SK-N-SH treated with all-trans-retinoic acid at 6 μM for 48 hours (cell line): ENCODE measurements at regions not wholly inside any gene's neighbourhood (a gene's known extent, or its start where the extent isn't known, plus 50 kb on each side); places are given as distances from the start of the nearest gene placed in this dataset.
"Not testable (repeated sequence)": the region's sequence is repeated elsewhere in the genome, so short reads cannot be mapped to it uniquely, and the experiment has no call there.

Experiments used
- ATAC-seq: fragments of 200-7000 bp; cut with Tn5 transposase; 3 replicates; pipeline ENCODE4 v1.9.1; 2020; ENCODE audit warnings: mild to moderate bottlenecking, moderate library complexity
- ARNTL ChIP-seq: fragments of 450-650 bp; formaldehyde crosslinking; IDR thresholded peaks from 2 replicates; pipeline ENCODE4 v1.5.0; 2020; ENCODE audit warnings: low read depth, mild to moderate bottlenecking, moderate library complexity, borderline replicate concordance
- CSDC2 ChIP-seq: fragments of 250-450 bp; sonication (Bioruptor Pico); IDR thresholded peaks from 2 replicates; pipeline ENCODE4 v1.5.0; 2020; ENCODE audit warnings: mild to moderate bottlenecking, moderate library complexity
- GLIS3 ChIP-seq: fragments of 250-450 bp; sonication (Bioruptor Pico); IDR thresholded peaks from 2 replicates; pipeline ENCODE4 v1.5.0; 2020; ENCODE audit warnings: mild to moderate bottlenecking, moderate library complexity
- ISL1 ChIP-seq: fragments of 250-450 bp; sonication (Bioruptor Pico); IDR thresholded peaks from 2 replicates; pipeline ENCODE4 v2.1.2; 2022; ENCODE audit warnings: mild to moderate bottlenecking, moderate library complexity
- POU6F1 ChIP-seq: fragments of 250-450 bp; sonication (Bioruptor Pico); IDR thresholded peaks from 2 replicates; pipeline ENCODE4 v1.8.0; 2021; ENCODE audit warnings: low read depth, mild to moderate bottlenecking, moderate library complexity, borderline replicate concordance
- PPARA ChIP-seq: fragments of 250-450 bp; sonication (Bioruptor Pico); IDR thresholded peaks from 2 replicates; pipeline ENCODE4 v1.5.0; 2020; ENCODE audit warnings: mild to moderate bottlenecking, borderline replicate concordance
- RARB ChIP-seq: fragments of 250-450 bp; sonication (Bioruptor Pico); IDR thresholded peaks from 2 replicates; pipeline ENCODE4 v1.8.0; 2021; ENCODE audit warnings: mild to moderate bottlenecking, moderate library complexity
- TCF4 ChIP-seq: fragments of 250-450 bp; sonication (Bioruptor Pico); IDR thresholded peaks from 2 replicates; pipeline ENCODE4 v1.8.0; 2021; ENCODE audit warnings: mild to moderate bottlenecking, moderate library complexity, borderline replicate concordance
- TOX ChIP-seq: fragments of 250-450 bp; sonication (Bioruptor Pico); IDR thresholded peaks from 2 replicates; pipeline ENCODE4 v1.8.0; 2021; ENCODE audit warnings: mild to moderate bottlenecking, moderate library complexity, borderline replicate concordance
- TSHZ2 ChIP-seq: fragments of 250-450 bp; sonication (Bioruptor Pico); IDR thresholded peaks from 2 replicates; pipeline ENCODE4 v1.5.0; 2020; ENCODE audit warnings: mild to moderate bottlenecking, moderate library complexity
- ZFP30 ChIP-seq: fragments of 450-650 bp; formaldehyde crosslinking; IDR thresholded peaks from 2 replicates; pipeline ENCODE4 v1.5.0; 2022; ENCODE audit warnings: mild to moderate bottlenecking, moderate library complexity
- ZNF70 ChIP-seq: fragments of 450-650 bp; formaldehyde crosslinking; IDR thresholded peaks from 2 replicates; pipeline ENCODE4 v1.5.0; 2020; ENCODE audit warnings: mild to moderate bottlenecking, moderate library complexity
- TF ChIP-seq, protein P1 (sequence below): fragments of 250-450 bp; sonication (Bioruptor Pico); IDR thresholded peaks from 2 replicates; pipeline ENCODE4 v1.8.0; 2020; ENCODE audit warnings: mild to moderate bottlenecking, moderate library complexity, borderline replicate concordance
- TF ChIP-seq, protein P2 (sequence below): fragments of 250-450 bp; sonication (Bioruptor Pico); IDR thresholded peaks from 2 replicates; pipeline ENCODE4 v1.5.1; 2021; ENCODE audit warnings: mild to moderate bottlenecking, moderate library complexity

- no peak for TF ChIP-seq CSDC2 (CRISPR knock-in tag)
- TF ChIP-seq ZFP30 (CRISPR knock-in tag): no peak
- no peak for TF ChIP-seq TOX (CRISPR knock-in tag)
- no peak for TF ChIP-seq POU6F1 (CRISPR knock-in tag)
- no peak for TF ChIP-seq GLIS3 (CRISPR knock-in tag)
- TF ChIP-seq RARB (CRISPR knock-in tag): no peak
- no peak for ATAC-seq
These were observed 1009.7 kb downstream of the VRK1 start for GRCh38 chr14:97806891-97807290.

DNA sequence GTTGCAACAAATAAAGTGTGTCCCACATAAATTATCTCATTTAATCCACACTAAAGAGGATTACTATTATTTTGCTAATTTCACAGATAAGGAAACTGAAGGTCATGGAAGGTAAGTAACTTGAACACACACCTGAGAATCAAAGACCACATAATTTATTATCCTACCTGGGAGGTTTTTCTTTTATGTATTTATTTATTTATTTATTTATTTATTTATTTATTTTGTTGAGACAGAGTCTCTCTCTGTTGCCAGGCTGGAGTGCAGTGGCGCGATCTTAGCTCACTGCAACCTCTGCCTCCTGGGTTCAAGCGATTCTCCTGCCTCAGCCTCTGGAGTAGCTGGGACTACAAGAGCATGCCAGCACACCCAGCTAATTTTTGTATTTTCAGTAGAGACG, 1011.4 kb downstream of the VRK1 start:
- not testable (repeated sequence) for ATAC-seq

DNA sequence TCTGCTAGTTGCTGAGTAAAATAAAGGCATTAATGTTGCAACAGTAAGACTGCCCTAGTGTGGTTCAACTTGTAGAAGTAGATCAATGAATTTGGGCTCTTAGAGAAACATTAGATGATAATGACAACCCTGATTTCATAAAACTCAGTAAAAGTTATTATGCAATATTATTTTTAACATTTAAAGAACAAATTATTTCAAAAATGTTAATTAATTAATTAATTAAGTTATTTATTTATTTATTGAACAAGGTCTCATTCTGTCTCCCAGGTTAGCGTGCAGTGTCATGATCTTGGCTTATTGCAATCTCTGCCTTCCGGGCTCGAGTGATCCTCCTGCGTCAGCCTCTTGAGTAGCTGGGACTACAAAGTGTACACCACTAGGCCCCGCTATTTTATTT, 1016.4 kb downstream of the VRK1 start:
- TF ChIP-seq PPARA (no peak), ARNTL (CRISPR knock-in tag) (no peak), TOX (CRISPR knock-in tag) (no peak), GLIS3 (CRISPR knock-in tag) (no peak), TSHZ2 (CRISPR knock-in tag) (no peak), TCF4 (no peak), CSDC2 (CRISPR knock-in tag) (no peak)
- TF ChIP-seq, protein P1, sequence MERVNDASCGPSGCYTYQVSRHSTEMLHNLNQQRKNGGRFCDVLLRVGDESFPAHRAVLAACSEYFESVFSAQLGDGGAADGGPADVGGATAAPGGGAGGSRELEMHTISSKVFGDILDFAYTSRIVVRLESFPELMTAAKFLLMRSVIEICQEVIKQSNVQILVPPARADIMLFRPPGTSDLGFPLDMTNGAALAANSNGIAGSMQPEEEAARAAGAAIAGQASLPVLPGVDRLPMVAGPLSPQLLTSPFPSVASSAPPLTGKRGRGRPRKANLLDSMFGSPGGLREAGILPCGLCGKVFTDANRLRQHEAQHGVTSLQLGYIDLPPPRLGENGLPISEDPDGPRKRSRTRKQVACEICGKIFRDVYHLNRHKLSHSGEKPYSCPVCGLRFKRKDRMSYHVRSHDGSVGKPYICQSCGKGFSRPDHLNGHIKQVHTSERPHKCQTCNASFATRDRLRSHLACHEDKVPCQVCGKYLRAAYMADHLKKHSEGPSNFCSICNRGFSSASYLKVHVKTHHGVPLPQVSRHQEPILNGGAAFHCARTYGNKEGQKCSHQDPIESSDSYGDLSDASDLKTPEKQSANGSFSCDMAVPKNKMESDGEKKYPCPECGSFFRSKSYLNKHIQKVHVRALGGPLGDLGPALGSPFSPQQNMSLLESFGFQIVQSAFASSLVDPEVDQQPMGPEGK (CRISPR knock-in tag): no peak
- no peak for ATAC-seq

DNA sequence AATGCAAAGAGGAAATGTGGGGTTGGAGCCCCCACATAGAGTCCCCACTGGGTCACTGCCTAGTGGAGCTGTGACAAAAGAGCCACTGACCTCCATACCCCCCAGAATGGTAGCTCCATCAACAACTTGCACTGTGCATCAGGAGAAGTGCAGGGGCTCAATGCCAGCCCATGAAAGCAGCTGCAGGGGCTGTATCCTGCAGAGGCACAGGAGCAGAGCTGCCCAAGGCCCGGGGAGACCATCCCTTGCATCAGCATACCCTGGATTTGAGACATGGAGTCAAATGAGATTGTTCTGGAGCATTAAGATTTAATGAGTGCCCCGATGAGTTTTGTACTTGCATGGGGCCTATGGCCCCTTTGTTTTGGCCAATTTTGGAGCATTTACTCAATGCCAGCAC, 1023.6 kb downstream of the VRK1 start:
- ATAC-seq: no peak
- TF ChIP-seq ZFP30 (CRISPR knock-in tag): no peak
- TF ChIP-seq TSHZ2 (CRISPR knock-in tag): no peak
- no peak for TF ChIP-seq ISL1 (CRISPR knock-in tag)
- no peak for TF ChIP-seq TCF4
- TF ChIP-seq GLIS3 (CRISPR knock-in tag): no peak
- no peak for TF ChIP-seq ZNF70 (CRISPR knock-in tag)
- no peak for TF ChIP-seq CSDC2 (CRISPR knock-in tag)
- no peak for TF ChIP-seq POU6F1 (CRISPR knock-in tag)
- TF ChIP-seq, protein P1 (CRISPR knock-in tag): no peak
- TF ChIP-seq, protein P2, sequence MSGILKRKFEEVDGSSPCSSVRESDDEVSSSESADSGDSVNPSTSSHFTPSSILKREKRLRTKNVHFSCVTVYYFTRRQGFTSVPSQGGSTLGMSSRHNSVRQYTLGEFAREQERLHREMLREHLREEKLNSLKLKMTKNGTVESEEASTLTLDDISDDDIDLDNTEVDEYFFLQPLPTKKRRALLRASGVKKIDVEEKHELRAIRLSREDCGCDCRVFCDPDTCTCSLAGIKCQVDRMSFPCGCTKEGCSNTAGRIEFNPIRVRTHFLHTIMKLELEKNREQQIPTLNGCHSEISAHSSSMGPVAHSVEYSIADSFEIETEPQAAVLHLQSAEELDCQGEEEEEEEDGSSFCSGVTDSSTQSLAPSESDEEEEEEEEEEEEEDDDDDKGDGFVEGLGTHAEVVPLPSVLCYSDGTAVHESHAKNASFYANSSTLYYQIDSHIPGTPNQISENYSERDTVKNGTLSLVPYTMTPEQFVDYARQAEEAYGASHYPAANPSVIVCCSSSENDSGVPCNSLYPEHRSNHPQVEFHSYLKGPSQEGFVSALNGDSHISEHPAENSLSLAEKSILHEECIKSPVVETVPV: no peak
